BE2C (cell line): ENCODE measurements at regions not wholly inside any gene's neighbourhood (a gene's known extent, or its start where the extent isn't known, plus 50 kb on each side); places are given as distances from the start of the nearest gene placed in this dataset.

Experiments used
- DNase-seq: peaks from one replicate; pipeline ENCODE4 v3.0.0-alpha.2; 2020
- H3K27me3 ChIP-seq: fragments of 250-450 bp; sonication (Bioruptor Pico); 2 replicates; pipeline ENCODE4 v1.5.1; 2020; ENCODE audit warnings: mild to moderate bottlenecking
- H3K36me3 ChIP-seq: fragments of 250-450 bp; sonication (Bioruptor Pico); 2 replicates; pipeline ENCODE4 v1.5.1; 2020; ENCODE audit warnings: mild to moderate bottlenecking
- H3K4me1 ChIP-seq: fragments of 250-450 bp; sonication (Bioruptor Pico); 2 replicates; pipeline ENCODE4 v1.5.1; 2020
- H3K4me3 ChIP-seq: 2 replicates; pipeline ENCODE4 v1.5.1; 2011; ENCODE audit warnings: low read depth, low read length
- H3K9me3 ChIP-seq: fragments of 250-450 bp; sonication (Bioruptor Pico); 2 replicates; pipeline ENCODE4 v1.5.1; 2020
- TF ChIP-seq, protein P1 (sequence below): IDR thresholded peaks from 2 replicates; pipeline ENCODE4 v1.5.1; 2012; ENCODE audit warnings: mild to moderate bottlenecking, low read depth, low read length

DNA sequence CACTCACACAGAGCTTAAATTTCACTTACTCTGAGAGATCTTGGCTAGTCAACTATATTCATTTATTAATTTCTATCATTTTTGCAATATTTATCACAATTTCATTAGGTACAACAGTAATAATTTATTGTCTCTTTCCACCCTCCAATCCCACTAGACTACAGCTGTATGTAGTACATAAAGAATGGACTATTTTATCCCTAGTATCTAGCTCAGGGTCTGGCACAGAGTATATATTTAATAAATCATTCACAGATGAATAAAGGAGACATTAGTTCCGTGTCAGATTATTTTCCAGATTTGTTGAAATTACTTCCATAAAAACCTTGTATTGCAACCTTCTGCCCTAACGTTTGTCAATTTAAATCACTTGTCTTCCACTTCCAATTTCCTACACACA is 1781.1 kb upstream of the SEL1L start:
- H3K4me3 ChIP-seq = no peak overlapping the region
- no peaks in the 10 kb centered on the region for H3K9me3 ChIP-seq
- H3K36me3 ChIP-seq = no peaks in the 10 kb centered on the region
- TF ChIP-seq, protein P1, sequence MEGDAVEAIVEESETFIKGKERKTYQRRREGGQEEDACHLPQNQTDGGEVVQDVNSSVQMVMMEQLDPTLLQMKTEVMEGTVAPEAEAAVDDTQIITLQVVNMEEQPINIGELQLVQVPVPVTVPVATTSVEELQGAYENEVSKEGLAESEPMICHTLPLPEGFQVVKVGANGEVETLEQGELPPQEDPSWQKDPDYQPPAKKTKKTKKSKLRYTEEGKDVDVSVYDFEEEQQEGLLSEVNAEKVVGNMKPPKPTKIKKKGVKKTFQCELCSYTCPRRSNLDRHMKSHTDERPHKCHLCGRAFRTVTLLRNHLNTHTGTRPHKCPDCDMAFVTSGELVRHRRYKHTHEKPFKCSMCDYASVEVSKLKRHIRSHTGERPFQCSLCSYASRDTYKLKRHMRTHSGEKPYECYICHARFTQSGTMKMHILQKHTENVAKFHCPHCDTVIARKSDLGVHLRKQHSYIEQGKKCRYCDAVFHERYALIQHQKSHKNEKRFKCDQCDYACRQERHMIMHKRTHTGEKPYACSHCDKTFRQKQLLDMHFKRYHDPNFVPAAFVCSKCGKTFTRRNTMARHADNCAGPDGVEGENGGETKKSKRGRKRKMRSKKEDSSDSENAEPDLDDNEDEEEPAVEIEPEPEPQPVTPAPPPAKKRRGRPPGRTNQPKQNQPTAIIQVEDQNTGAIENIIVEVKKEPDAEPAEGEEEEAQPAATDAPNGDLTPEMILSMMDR = no peak
- no peaks in the 10 kb centered on the region for H3K27me3 ChIP-seq
- H3K4me1 ChIP-seq = no peaks in the 10 kb centered on the region
- no peak for DNase-seq

DNA sequence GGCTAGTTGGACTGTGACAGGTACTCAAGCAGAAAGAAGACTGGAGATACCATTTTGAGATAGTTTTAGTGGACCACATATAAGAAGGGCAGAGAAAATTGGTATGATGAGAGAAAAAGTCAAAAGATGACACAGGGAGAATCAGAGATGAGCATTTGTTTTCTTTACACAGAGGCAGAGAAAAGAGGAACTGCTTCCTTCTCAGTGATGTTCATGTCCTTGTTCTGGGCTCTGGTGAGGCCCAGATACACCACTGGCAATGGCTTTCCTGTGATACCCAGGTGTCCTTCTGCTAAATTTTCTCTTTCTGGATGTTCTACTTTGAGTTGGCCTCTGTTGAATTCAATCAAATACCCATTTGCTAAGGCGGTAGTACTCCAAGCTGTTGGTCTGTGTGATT is 1782.7 kb upstream of the SEL1L start:
- TF ChIP-seq, protein P1 = no peak
- DNase-seq = no peak
- Histone ChIP-seq H3K36me3 (no peaks in the 10 kb centered on the region), H3K4me1 (no peaks in the 10 kb centered on the region), H3K27me3 (no peaks in the 10 kb centered on the region), H3K4me3 (no peak overlapping the region), H3K9me3 (no peaks in the 10 kb centered on the region)

DNA sequence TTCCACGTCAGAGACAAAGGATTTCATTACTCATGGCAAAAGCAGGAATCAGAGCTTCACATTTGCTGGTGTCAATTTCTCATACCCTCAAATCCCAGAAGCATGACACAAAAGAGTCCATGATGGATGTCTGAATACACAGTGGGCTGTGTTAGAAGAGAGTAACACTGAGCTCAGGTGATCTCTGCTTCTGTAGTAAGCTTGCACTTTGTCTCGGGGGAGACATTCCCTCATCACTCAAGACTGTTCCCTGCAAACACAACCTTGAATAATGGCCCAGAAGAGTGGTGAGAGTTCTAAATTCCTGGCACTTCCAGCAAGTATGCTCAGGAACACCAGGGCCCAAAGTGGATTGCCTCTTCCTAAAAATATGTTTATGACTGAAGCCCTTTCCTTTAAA is 1787.2 kb upstream of the SEL1L start:
- TF ChIP-seq, protein P1 = no peak
- no peak for DNase-seq
- H3K9me3 ChIP-seq = no peaks in the 10 kb centered on the region

DNA sequence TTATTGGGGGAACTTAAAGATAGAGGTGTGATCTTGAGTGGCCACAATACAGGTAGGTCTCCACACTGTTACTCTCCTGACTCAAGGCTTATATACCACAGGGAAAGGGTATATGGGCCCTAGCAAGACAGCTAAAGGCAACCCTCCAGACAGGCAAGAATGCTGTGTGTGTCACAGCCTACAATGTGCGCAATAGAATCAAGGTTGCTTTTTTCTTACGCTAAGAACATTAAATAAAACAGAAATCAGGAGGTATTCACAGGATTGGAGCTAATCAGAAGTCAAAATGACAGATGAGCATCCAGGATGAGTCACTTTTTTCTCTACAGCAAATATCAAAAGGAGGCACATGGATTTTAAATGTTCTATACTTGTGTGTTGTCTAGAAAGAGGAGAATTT is 1797.9 kb upstream of the SEL1L start:
- DNase-seq = no peak
- no peak overlapping the region for H3K4me3 ChIP-seq
- H3K36me3 ChIP-seq = no peaks in the 10 kb centered on the region
- no peaks in the 10 kb centered on the region for H3K27me3 ChIP-seq
- H3K9me3 ChIP-seq = no peaks in the 10 kb centered on the region
- H3K4me1 ChIP-seq = no peaks in the 10 kb centered on the region
- TF ChIP-seq, protein P1 = no peak

More for the DNA sequence above, 1787.2 kb upstream of the SEL1L start:
- Histone ChIP-seq H3K27me3 (no peaks in the 10 kb centered on the region), H3K4me3 (no peak overlapping the region), H3K36me3 (no peaks in the 10 kb centered on the region), H3K4me1 (no peaks in the 10 kb centered on the region)

DNA sequence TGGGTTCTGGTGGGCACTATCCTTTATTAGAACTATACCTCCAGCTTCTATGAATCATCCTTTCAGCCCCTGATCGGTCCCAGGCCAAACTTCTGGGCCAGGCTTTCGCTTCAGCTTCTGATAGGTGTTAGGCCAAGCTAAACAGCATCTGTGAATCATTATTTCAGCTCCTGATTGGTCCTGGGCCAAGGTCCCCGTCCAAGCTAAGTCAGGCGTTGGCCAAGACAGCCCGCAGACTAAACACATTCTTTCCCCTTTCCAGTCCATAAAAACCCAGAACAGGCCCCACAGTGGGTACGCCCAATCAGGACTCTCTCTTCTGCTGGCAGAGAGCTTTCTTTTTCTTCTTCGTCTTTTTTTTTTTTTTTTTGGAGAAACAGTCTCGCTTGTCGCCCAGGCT is 1808.9 kb upstream of the SEL1L start:
- TF ChIP-seq, protein P1 = no peak
- no peaks in the 10 kb centered on the region for H3K27me3 ChIP-seq
- no peaks in the 10 kb centered on the region for H3K4me1 ChIP-seq
- H3K9me3 ChIP-seq = no peaks in the 10 kb centered on the region
- no peak overlapping the region for H3K4me3 ChIP-seq
- no peak for DNase-seq
- no peaks in the 10 kb centered on the region for H3K36me3 ChIP-seq

DNA sequence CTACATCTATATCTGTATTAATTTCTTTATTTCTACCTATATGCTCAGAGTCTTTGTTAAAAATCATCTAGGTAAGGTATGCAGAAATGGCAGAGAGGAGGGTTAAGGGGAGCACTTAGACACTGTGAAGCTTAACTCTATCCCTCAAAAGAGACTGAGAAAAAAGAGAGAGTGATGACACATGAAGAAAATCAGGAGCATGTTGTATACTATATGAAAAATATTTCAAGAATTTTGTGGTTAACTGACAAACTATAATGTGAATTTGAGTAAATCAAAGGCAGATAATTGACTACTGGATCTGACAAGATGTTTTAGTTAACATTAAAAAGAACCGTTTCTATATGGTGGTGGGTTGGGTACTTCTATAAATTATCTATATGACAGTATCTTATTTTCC is 1814.2 kb upstream of the SEL1L start:
- TF ChIP-seq, protein P1 = no peak
- no peaks in the 10 kb centered on the region for H3K36me3 ChIP-seq
- no peak for DNase-seq
- H3K4me1 ChIP-seq = no peaks in the 10 kb centered on the region
- H3K4me3 ChIP-seq = no peak overlapping the region
- H3K9me3 ChIP-seq = no peaks in the 10 kb centered on the region
- H3K27me3 ChIP-seq = no peaks in the 10 kb centered on the region
